HFFc6 (cell line): ENCODE measurements at regions not wholly inside any gene's neighbourhood (a gene's known extent, or its start where the extent isn't known, plus 50 kb on each side); places are given as distances from the start of the nearest gene placed in this dataset.

Source experiments
- DNase-seq: peaks from one replicate; pipeline ENCODE4 v3.0.0-alpha.2; 2018
- H3K27ac Mint-ChIP-seq: 2 replicates; pipeline ENCODE4 v1.8.0; 2020; ENCODE audit warnings: mild to moderate bottlenecking, mixed read lengths
- H3K27me3 Mint-ChIP-seq: 2 replicates; pipeline ENCODE4 v1.8.0; 2021; ENCODE audit warnings: mild to moderate bottlenecking, moderate library complexity, mixed read lengths; ENCODE audit not compliant: insufficient read depth
- H3K36me3 Mint-ChIP-seq: 2 replicates; pipeline ENCODE4 v1.8.0; 2021; ENCODE audit warnings: low read depth, mixed read lengths
- H3K4me1 Mint-ChIP-seq: 2 replicates; pipeline ENCODE4 v1.8.0; 2020; ENCODE audit warnings: low read depth, mixed read lengths
- H3K4me3 Mint-ChIP-seq: 2 replicates; pipeline ENCODE4 v1.8.0; 2020; ENCODE audit warnings: mild to moderate bottlenecking, moderate library complexity, mixed read lengths
- H3K9me3 Mint-ChIP-seq: 2 replicates; pipeline ENCODE4 v1.8.0; 2020; ENCODE audit warnings: mild to moderate bottlenecking, mixed read lengths
- CTCF ChIP-seq: fragments of 200-600 bp; sonication (generic); IDR thresholded peaks from 2 replicates; pipeline ENCODE4 v1.5.0; 2021; ENCODE audit warnings: antibody characterized with exemption, mild to moderate bottlenecking

GRCh38 chr15:62873203-62873602, 169.3 kb upstream of the TPM1 start:
- Mint-ChIP-seq H3K9me3 (no peaks in the 10 kb centered on the region; the same call in 1 of the 2 replicates), H3K36me3 (peaks cover 9% of the 10 kb centered on the region), H3K4me1 (peaks cover 24% of the 10 kb centered on the region), H3K27ac (no peak overlapping the region), H3K27me3 (no peaks in the 10 kb centered on the region; the same call in 1 of the 2 replicates), H3K4me3 (no peak overlapping the region)
- TF ChIP-seq CTCF, result no peak
- DNase-seq, result no peak

GRCh38 chr15:62874064-62874463, 168.5 kb upstream of the TPM1 start:
- Mint-ChIP-seq H3K36me3 (peaks cover 9% of the 10 kb centered on the region), H3K27me3 (no peaks in the 10 kb centered on the region; the same call in 1 of the 2 replicates), H3K4me1 (peaks cover 16% of the 10 kb centered on the region), H3K27ac (no peak overlapping the region), H3K9me3 (no peaks in the 10 kb centered on the region; the same call in 1 of the 2 replicates), H3K4me3 (no peak overlapping the region)
- DNase-seq, result no peak
- TF ChIP-seq CTCF, result no peak

GRCh38 chr15:62874959-62875625, 167.5 kb upstream of the TPM1 start:
- no peak for DNase-seq
- peaks cover 9% of the 10 kb centered on the region for H3K36me3 Mint-ChIP-seq
- no peak for TF ChIP-seq CTCF

GRCh38 chr15:62875626-62876021, 166.9 kb upstream of the TPM1 start:
- no peak for TF ChIP-seq CTCF
- Mint-ChIP-seq H3K9me3 (no peaks in the 10 kb centered on the region; the same call in 1 of the 2 replicates), H3K4me1 (peaks cover 19% of the 10 kb centered on the region), H3K36me3 (peaks cover 7% of the 10 kb centered on the region), H3K4me3 (no peak overlapping the region), H3K27ac (no peak overlapping the region), H3K27me3 (no peaks in the 10 kb centered on the region; the same call in 1 of the 2 replicates)
- DNase-seq, result no peak

More at GRCh38 chr15:62874959-62875625, 167.5 kb upstream of the TPM1 start:
- H3K4me3 Mint-ChIP-seq, result no peak overlapping the region
- no peak overlapping the region for H3K27ac Mint-ChIP-seq
- no peaks in the 10 kb centered on the region; the same call in 1 of the 2 replicates for H3K9me3 Mint-ChIP-seq
- no peaks in the 10 kb centered on the region; the same call in 1 of the 2 replicates for H3K27me3 Mint-ChIP-seq
- H3K4me1 Mint-ChIP-seq, result peaks cover 18% of the 10 kb centered on the region

GRCh38 chr15:62877276-62877857, 165.2 kb upstream of the TPM1 start:
- Mint-ChIP-seq H3K4me1 (peaks cover 22% of the 10 kb centered on the region), H3K36me3 (no peaks in the 10 kb centered on the region), H3K27me3 (no peaks in the 10 kb centered on the region; the same call in 1 of the 2 replicates), H3K27ac (no peak overlapping the region), H3K9me3 (no peaks in the 10 kb centered on the region; the same call in 1 of the 2 replicates), H3K4me3 (no peak overlapping the region)
- no peak for DNase-seq
- no peak for TF ChIP-seq CTCF
